Thoracic aorta (tissue), 2 donors: ENCODE measurements at regions not wholly inside any gene's neighbourhood (a gene's known extent, or its start where the extent isn't known, plus 50 kb on each side); places are given as distances from the start of the nearest gene placed in this dataset.

Experiments
- ATAC-seq: fragments of 150-250 bp; one replicate; pipeline ENCODE4 v1.8.0; 2017; ENCODE audit warnings: low read depth; ENCODE audit not compliant: insufficient number of reproducible peaks, low FRiP score
- DNase-seq: peaks from one replicate; pipeline ENCODE4 v3.0.0-alpha.2; 2020; ENCODE audit warnings: low spot score
- H3K27ac ChIP-seq, 2 donors: fragments of 200-600 bp; sonication (generic); 1 replicate in 1 of 2; 2 replicates in 1 of 2; pipeline ENCODE4 v1.5.1; 2016; ENCODE audit warnings: mild to moderate bottlenecking in 2 of 2, moderate library complexity in 2 of 2
- H3K27me3 ChIP-seq: fragments of 200-600 bp; sonication (generic); replicated peaks from 2 replicates; pipeline ENCODE4 v1.6.0; 2016; ENCODE audit warnings: mild to moderate bottlenecking; ENCODE audit not compliant: insufficient read depth
- H3K36me3 ChIP-seq: fragments of 200-600 bp; sonication (generic); one replicate; pipeline ENCODE4 v1.5.1; 2016
- H3K4me1 ChIP-seq, 2 donors: fragments of 200-600 bp; sonication (generic); 1 replicate in 1 of 2; 2 replicates in 1 of 2; pipeline versions ENCODE4 v1.5.1 to v1.6.0; 2016; ENCODE audit warnings: low read depth in 2 of 2, mild to moderate bottlenecking in 1 of 2; ENCODE audit not compliant: control insufficient read depth in 1 of 2
- H3K4me3 ChIP-seq: fragments of 200-600 bp; sonication (generic); 2 replicates; pipeline ENCODE4 v1.5.1; 2016; ENCODE audit warnings: mild to moderate bottlenecking
- H3K9me3 ChIP-seq: fragments of 200-600 bp; sonication (generic); 2 replicates; pipeline ENCODE4 v1.5.1; 2016
- TF ChIP-seq, protein P1 (sequence below): fragments of 200-600 bp; sonication (generic); IDR thresholded peaks from one replicate; pipeline ENCODE4 v1.5.1; 2019; ENCODE audit warnings: antibody characterized with exemption

DNA sequence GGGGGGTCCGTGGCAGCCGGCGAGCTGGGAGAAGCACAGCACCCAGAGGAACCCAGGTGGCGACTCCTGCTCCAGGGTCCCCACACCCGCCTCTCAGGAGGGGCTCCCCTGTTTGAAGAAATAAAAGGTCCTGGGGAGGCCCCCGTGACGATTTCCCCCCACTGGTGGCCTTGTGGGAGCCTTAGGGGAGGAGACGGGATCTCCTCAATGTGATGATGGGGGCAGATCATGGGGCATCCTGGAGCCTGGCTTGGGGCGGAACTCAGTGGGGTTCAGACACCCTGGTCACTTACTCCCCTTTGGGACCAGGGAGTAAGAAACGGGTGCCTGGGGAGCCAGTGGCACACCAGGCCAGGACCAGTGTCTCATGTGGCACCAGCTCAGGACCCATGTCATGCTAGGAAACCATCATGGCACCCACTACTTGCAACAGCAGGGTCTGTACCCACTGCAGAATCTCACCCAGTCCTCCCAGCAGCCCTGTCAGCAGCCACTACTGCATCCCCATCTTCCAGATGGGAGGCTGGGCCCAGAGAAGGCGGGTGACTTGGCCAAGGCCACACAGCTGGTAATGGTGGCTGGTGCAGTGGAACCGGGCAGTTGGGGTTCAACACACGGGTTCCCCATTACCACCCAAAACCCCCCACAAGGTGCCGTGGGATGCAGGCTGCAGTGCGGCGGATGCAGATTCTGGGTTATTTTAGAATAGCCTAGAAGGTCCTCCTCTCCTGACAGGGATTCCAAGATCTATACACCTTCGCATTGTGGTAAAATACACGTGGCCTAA is 130.7 kb downstream of the CTTN start:
- TF ChIP-seq, protein P1, sequence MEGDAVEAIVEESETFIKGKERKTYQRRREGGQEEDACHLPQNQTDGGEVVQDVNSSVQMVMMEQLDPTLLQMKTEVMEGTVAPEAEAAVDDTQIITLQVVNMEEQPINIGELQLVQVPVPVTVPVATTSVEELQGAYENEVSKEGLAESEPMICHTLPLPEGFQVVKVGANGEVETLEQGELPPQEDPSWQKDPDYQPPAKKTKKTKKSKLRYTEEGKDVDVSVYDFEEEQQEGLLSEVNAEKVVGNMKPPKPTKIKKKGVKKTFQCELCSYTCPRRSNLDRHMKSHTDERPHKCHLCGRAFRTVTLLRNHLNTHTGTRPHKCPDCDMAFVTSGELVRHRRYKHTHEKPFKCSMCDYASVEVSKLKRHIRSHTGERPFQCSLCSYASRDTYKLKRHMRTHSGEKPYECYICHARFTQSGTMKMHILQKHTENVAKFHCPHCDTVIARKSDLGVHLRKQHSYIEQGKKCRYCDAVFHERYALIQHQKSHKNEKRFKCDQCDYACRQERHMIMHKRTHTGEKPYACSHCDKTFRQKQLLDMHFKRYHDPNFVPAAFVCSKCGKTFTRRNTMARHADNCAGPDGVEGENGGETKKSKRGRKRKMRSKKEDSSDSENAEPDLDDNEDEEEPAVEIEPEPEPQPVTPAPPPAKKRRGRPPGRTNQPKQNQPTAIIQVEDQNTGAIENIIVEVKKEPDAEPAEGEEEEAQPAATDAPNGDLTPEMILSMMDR: no peak
- ATAC-seq (no peak), DNase-seq (no peak)
- H3K36me3 ChIP-seq: no peaks in the 10 kb centered on the region
- H3K4me3 ChIP-seq: no peak overlapping the region
- no peaks in the 10 kb centered on the region for H3K27me3 ChIP-seq
- H3K27ac ChIP-seq: no peak overlapping the region
- H3K4me1 ChIP-seq: no peaks in the 10 kb centered on the region
- no peaks in the 10 kb centered on the region for H3K9me3 ChIP-seq

DNA sequence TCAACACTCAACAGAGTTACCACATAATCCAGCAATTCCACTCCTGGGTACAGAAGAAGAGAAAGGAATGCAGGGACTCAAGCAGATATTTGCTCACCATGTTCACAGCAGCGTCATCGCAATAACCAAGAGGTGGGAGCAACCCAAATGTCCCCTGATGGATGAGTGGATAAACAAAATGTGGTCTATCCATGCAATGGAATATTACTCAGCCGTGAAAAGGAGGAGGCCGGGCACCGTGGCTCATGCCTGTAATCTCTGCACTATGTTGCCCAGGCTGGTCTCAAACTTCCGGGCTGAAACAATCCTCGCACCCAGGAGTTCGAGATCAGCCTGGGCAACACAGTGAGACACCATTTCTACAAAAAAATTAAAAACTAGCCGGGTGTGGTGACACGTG is 131.7 kb downstream of the CTTN start:
- H3K27ac ChIP-seq: no peak overlapping the region
- DNase-seq (no peak), ATAC-seq (no peak)
- no peaks in the 10 kb centered on the region for H3K9me3 ChIP-seq
- no peaks in the 10 kb centered on the region for H3K36me3 ChIP-seq
- TF ChIP-seq, protein P1: no peak
- no peaks in the 10 kb centered on the region for H3K27me3 ChIP-seq
- H3K4me3 ChIP-seq: no peak overlapping the region
- no peaks in the 10 kb centered on the region for H3K4me1 ChIP-seq

DNA sequence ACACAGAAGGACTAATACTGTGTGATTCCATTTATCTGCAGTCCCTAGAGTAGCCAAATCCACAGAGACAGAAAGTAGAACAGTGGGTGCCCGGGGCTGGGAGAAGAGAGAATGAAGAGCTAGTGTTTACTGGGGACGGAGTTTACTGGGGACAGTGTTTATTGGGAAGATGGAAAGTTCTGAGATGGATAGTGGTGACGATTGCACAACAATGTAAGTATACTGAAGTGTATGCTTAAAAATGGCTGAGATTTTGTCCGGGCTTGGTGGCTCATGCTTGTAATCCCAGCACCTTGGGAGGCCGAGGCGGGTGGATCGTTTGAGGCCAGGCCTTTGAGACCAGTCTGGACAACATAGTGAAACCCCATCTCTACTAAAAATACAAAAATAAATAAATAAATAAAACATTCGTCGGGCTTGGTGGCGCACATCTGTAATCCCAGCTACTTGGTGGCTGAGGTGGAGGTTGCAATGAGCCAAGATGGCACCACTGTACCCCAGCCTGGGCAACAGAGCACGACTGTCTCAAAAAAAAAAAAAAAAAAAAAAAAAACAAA is 132.4 kb downstream of the CTTN start:
- Histone ChIP-seq H3K36me3 (no peaks in the 10 kb centered on the region), H3K27me3 (no peaks in the 10 kb centered on the region), H3K9me3 (no peaks in the 10 kb centered on the region), H3K4me1 (no peaks in the 10 kb centered on the region), H3K4me3 (no peak overlapping the region), H3K27ac (no peak overlapping the region)
- no peak for DNase-seq
- TF ChIP-seq, protein P1: no peak
- ATAC-seq: no peak

DNA sequence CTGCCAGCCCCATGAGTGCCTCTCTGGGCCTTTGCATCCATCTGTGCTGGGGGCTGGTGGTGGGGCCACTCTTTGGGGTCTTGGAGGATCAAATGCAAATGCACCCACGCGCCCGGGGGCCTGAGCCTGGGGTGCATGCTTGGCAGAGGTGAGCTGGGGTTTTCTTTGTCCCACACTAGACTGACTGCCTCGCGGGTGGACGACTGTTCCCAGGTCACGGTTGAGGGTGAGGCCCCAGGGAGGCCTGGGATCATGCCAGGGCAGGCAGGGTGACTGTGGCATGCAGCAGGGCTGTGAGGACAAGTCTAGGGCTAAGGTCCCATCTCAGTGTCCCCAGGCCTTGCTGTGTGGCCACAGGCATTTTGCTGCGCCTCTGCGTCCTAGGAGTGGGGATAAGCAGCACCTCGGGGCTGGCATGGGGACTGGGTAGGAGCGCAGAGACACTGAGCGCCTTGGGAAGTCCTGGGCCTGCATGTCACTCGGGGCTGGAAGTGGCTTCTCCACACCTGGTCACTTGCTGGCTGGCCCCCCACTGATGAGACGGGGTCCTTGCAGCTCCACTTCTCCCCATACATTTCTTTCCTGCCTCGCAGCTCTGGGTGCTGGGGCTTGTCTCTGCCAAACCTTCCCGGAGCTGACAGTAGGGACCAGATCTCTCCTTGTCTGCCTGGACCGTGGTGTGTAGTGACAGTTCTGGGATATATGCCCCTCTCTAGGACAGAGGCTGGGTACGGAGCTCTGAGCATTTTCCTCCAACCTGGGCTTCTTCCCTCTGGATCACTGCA is 133.1 kb downstream of the CTTN start:
- no peak overlapping the region for H3K27ac ChIP-seq
- TF ChIP-seq, protein P1: no peak
- H3K27me3 ChIP-seq: no peaks in the 10 kb centered on the region
- ATAC-seq: no peak
- no peaks in the 10 kb centered on the region for H3K9me3 ChIP-seq
- no peak overlapping the region for H3K4me3 ChIP-seq
- H3K36me3 ChIP-seq: no peaks in the 10 kb centered on the region
- no peaks in the 10 kb centered on the region for H3K4me1 ChIP-seq
- DNase-seq: no peak

DNA sequence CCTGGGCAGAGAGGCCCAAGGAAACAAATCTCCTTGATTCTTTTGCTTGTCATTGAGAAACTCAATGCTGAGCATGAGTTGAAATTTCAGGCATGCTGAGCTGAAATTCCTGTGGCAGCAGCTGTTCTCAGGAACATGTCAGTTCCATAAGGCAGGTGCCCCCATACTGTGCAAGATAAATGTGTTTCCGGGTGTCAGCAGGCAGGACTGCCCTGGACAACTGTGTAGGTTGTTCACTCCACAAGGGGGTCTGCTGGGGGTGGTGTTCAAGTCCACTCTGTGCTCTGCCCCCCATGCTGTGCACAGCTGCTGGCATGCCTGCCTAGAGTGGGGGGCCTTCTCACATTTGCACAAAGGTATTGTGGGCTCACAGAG is 133.7 kb downstream of the CTTN start:
- TF ChIP-seq, protein P1: no peak
- ATAC-seq: no peak
- DNase-seq: no peak

More for the DNA sequence above, 133.7 kb downstream of the CTTN start:
- no peaks in the 10 kb centered on the region for H3K4me1 ChIP-seq
- no peak overlapping the region for H3K4me3 ChIP-seq
- no peaks in the 10 kb centered on the region for H3K36me3 ChIP-seq
- no peaks in the 10 kb centered on the region for H3K9me3 ChIP-seq
- no peaks in the 10 kb centered on the region for H3K27me3 ChIP-seq
- no peak overlapping the region for H3K27ac ChIP-seq
